Psoas muscle (tissue), 7 donors: ENCODE measurements at regions not wholly inside any gene's neighbourhood (a gene's known extent, or its start where the extent isn't known, plus 50 kb on each side); places are given as distances from the start of the nearest gene placed in this dataset.
"Not testable (repeated sequence)": the region's sequence is repeated elsewhere in the genome, so short reads cannot be mapped to it uniquely, and the experiment has no call there.

Experiments used
- ATAC-seq, 4 donors: fragments of 200-7000 bp; cut with Tn5 transposase; one replicate each; pipeline ENCODE4 v1.9.1; 2020; ENCODE audit warnings: moderate library complexity in 3 of 4, mild to moderate bottlenecking in 2 of 4
- DNase-seq, 2 donors: peaks; one replicate each; pipeline ENCODE4 v3.0.0-alpha.2; 2020
- H3K27ac ChIP-seq: fragments of 200-600 bp; one replicate; pipeline ENCODE4 v1.8.0; 2022
- H3K27me3 ChIP-seq, 3 donors: fragments of 200-600 bp in 1 of 3; one replicate each; pipeline versions ENCODE4 v1.6.1 to v1.8.0; 2013 to 2022; ENCODE audit warnings: low read length in 2 of 3, mild to moderate bottlenecking in 2 of 3, moderate library complexity in 1 of 3; ENCODE audit not compliant: insufficient read depth in 3 of 3
- H3K36me3 ChIP-seq, 2 donors: fragments of 200-600 bp in 1 of 2; one replicate each; pipeline versions ENCODE4 v1.6.1 to v1.8.0; 2013 to 2022; ENCODE audit warnings: low read depth in 1 of 2, mild to moderate bottlenecking in 1 of 2, moderate library complexity in 1 of 2; ENCODE audit not compliant: insufficient read depth in 1 of 2
- H3K4me1 ChIP-seq: fragments of 200-600 bp; one replicate; pipeline ENCODE4 v1.8.0; 2022
- H3K4me3 ChIP-seq: fragments of 200-600 bp; one replicate; pipeline ENCODE4 v1.8.0; 2022; ENCODE audit warnings: mild to moderate bottlenecking
- H3K9me3 ChIP-seq: fragments of 200-600 bp; one replicate; pipeline ENCODE4 v1.8.0; 2022
- CTCF ChIP-seq: fragments of 200-600 bp; IDR thresholded peaks from one replicate; pipeline ENCODE4 v1.8.0; 2022; ENCODE audit warnings: antibody characterized with exemption
- WGBS, 3 donors: extraction: QIAGEN DNeasy Blood & Tissue Kit; methylation state at CpG; one replicate each; pipeline versions ENCODE4 v1.1.6 to v1.1.7; 2013; 5-methylcytosine and 5-hydroxymethylcytosine counted together
- intact Hi-C, 2 donors: fragments of 100-400 bp; cut with DNase I; formaldehyde crosslinking; loops; one replicate each; pipeline versions ENCODE4 v1.11.0 to v1.14.2; 2022
- donor health status: healthy with polysubstance abuse.
- donor health status: DM: no; HTN: no; CAD: no; lungs with moderate emphysema.
- donor health status: Bipolar disorder and iron deficiency.
- donor health status: healthy.
- donor health status: DM: yes; HTN: yes; CAD: no.
- donor health status: DM: no; HTN: no; CAD: no.
- donor health status: DM: yes; HTN: yes; CAD: no.

DNA sequence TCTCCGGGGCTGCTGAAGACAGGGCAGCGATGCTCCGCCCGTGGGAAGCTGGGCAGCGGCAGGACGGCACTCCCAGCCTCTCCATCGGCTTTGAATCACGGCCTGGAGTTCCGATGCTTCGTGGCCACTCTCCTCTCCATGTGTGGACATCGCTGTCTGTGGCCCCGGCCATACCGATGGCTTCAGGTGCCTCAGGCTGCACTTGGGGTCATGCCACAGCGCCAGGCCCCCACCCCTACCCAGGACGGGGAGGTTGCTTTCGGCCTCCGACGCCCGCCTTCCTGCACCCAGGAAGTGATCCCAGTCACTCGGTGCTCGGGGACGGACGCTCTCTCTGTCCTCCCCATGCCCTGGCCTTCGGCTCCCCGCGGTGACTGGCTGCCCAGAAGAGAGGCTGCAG is 180.7 kb downstream of the BANP start:
- WGBS, 3 donors, result 91 to 95% (median 94%) methylated on average over 22 to 26 of the region's 26 CpGs
- Histone ChIP-seq H3K27me3 (peaks cover 0 to 40% (median 3%) of the 10 kb centered on the region in 3 donors), H3K27ac (no peak overlapping the region), H3K36me3 (no peaks in the 10 kb centered on the region), H3K4me3 (no peak overlapping the region), H3K9me3 (no peaks in the 10 kb centered on the region), H3K4me1 (no peaks in the 10 kb centered on the region)
- TF ChIP-seq CTCF, result no peak
- DNase-seq (no peak), ATAC-seq (no peak)
- intact Hi-C loops, result no loop called here

DNA sequence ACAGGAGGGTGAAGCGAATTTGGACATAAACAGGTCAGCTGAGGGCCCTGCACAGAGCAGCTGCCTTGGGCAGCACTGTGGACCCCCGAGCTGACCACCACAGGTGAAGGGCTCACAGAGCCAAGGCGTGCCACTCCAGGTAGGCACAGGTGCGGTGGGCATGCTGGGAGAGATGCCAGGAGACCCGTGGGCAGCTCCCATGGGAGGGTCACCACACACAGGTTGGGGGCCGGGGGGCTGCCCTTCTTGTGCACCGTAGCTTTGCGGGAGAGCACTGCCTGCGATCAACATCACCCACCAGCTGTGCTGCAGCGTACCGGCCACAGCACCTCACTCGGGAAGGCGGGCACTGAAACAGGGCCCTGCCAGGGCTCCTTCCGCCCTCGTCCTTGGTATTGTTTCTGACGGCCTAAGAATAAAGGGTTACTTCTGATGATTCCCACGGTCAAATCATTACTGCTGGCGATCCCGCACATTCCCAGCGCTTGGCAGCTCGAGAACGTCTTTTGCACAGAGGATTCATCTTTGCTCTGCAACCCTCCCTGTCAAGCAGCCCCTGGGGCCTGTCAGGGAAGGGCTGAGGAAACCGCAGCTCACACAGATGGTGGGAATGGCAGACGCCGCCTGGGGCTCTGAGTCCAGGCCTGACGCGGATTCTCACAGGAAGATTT is 181.7 kb downstream of the BANP start:
- no peak for TF ChIP-seq CTCF
- 69 to 74% (median 69%) methylated on average over 26 to 27 of the region's 27 CpGs for WGBS, 3 donors
- no peak for ATAC-seq
- peak; percentile 8 to 41 for DNase-seq
- no peaks in the 10 kb centered on the region for H3K4me1 ChIP-seq
- H3K27ac ChIP-seq, result no peak overlapping the region
- no peaks in the 10 kb centered on the region for H3K9me3 ChIP-seq
- H3K4me3 ChIP-seq, result no peak overlapping the region
- H3K27me3 ChIP-seq, result peaks cover 0 to 45% (median 5%) of the 10 kb centered on the region in 3 donors
- H3K36me3 ChIP-seq, result no peaks in the 10 kb centered on the region
- intact Hi-C loops, result no loop called here

GRCh38 chr16:88133507-88133843 is 182.2 kb downstream of the BANP start:
- Histone ChIP-seq H3K36me3 (no peaks in the 10 kb centered on the region), H3K4me1 (no peaks in the 10 kb centered on the region), H3K4me3 (no peak overlapping the region), H3K27me3 (peaks cover 0 to 43% (median 5%) of the 10 kb centered on the region in 3 donors), H3K27ac (no peak overlapping the region), H3K9me3 (no peaks in the 10 kb centered on the region)
- 93 to 95% (median 95%) methylated on average over 4 of the region's 4 CpGs for WGBS, 3 donors
- TF ChIP-seq CTCF, result no peak
- ATAC-seq (no peak), DNase-seq (no peak)
- intact Hi-C loops, result no loop called here

- peaks cover 0 to 42% (median 5%) of the 10 kb centered on the region in 3 donors for H3K27me3 ChIP-seq
- H3K27ac ChIP-seq, intact Hi-C loops, H3K4me1 ChIP-seq, ATAC-seq, H3K4me3 ChIP-seq, H3K9me3 ChIP-seq, H3K36me3 ChIP-seq: not testable (repeated sequence)
- WGBS, 3 donors, result 37 to 57% (median 41%) methylated on average over 21 of the region's 21 CpGs
- peak in 1 of 2 donors; percentile 28 for DNase-seq
Observed at GRCh38 chr16:88134172-88134898, 183.1 kb downstream of the BANP start.

- H3K27ac ChIP-seq, intact Hi-C loops, H3K4me3 ChIP-seq, H3K36me3 ChIP-seq, H3K4me1 ChIP-seq, H3K9me3 ChIP-seq: not testable (repeated sequence)
- WGBS, 3 donors, result 25 to 36% (median 28%) methylated on average over 22 to 24 of the region's 24 CpGs
- peaks cover 0 to 42% (median 5%) of the 10 kb centered on the region in 3 donors for H3K27me3 ChIP-seq
- peak in 2 of 4 donors; percentile 33 to 37 for ATAC-seq
- peak; percentile 11 to 47 for DNase-seq
Observed at GRCh38 chr16:88134899-88135682, 183.9 kb downstream of the BANP start.

DNA sequence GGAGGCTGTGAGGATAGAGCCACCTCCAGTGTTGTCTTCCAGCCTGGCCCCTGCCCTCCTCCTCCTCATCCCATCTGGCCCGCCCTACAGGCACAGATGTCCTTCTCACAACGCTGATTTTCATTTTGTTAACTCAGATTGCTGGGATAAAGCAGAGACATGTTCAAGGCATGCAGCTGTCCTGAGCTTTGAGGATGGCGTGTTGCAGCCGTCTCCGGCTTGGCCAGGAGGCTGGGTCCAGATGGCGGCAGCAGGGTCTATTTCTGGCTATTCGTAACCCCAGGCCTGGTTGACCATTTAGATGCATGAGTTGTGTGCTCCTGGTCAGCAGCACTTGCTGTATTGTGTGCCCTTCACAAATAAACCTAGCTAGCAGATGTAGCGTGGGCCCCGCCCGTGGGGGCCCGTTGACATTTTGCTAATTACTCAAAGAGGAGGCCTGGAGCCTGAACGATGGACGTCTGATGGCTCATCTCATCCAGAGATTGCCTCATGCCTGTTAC is 185.0 kb downstream of the BANP start:
- ATAC-seq, result peak in 1 of 4 donors; percentile 43

DNA sequence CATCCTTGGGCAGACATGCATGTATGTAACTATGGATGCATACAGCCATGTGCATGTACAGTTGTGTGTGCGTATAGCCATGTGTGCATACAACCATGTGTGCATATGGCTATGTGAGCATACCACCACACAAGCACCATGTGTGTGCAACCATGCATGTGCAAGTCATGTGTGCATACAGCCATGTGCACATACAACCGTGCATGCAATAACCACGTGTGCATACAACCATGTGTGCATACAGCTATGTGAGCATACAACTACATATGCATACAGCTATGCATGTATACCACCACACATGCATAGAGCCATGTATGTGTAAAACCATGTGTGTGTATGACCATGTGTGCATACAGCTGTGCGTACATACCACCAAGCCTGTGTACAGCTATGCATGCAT is 185.7 kb downstream of the BANP start:
- DNase-seq, ATAC-seq, H3K9me3 ChIP-seq, H3K4me1 ChIP-seq, intact Hi-C loops, H3K4me3 ChIP-seq, H3K27ac ChIP-seq, H3K36me3 ChIP-seq: not testable (repeated sequence)
- 93 to 96% (median 95%) methylated on average over 4 of the region's 4 CpGs for WGBS, 3 donors
- peaks cover 0 to 36% (median 5%) of the 10 kb centered on the region in 3 donors for H3K27me3 ChIP-seq

More for the DNA sequence above, 185.0 kb downstream of the BANP start:
- intact Hi-C loops, H3K9me3 ChIP-seq, H3K36me3 ChIP-seq, H3K4me1 ChIP-seq, H3K4me3 ChIP-seq, H3K27ac ChIP-seq: not testable (repeated sequence)
- DNase-seq, result peak in 1 of 2 donors; percentile 43
- peaks cover 0 to 42% (median 5%) of the 10 kb centered on the region in 3 donors for H3K27me3 ChIP-seq
- WGBS, 3 donors, result 26 to 35% (median 33%) methylated on average over 13 of the region's 13 CpGs

- DNase-seq, H3K27ac ChIP-seq, H3K4me3 ChIP-seq, H3K4me1 ChIP-seq, H3K36me3 ChIP-seq, ATAC-seq, H3K9me3 ChIP-seq, intact Hi-C loops: not testable (repeated sequence)
- WGBS, 3 donors, result 77 to 85% (median 79%) methylated on average over 5 to 6 of the region's 6 CpGs
- H3K27me3 ChIP-seq, result peaks cover 0 to 19% (median 5%) of the 10 kb centered on the region in 3 donors
Observed at GRCh38 chr16:88139141-88139540, 187.9 kb downstream of the BANP start.
